ENCODE measurements at regions not wholly inside any gene's neighbourhood (a gene's known extent, or its start where the extent isn't known, plus 50 kb on each side); places are given as distances from the start of the nearest gene placed in this dataset.

DNA sequence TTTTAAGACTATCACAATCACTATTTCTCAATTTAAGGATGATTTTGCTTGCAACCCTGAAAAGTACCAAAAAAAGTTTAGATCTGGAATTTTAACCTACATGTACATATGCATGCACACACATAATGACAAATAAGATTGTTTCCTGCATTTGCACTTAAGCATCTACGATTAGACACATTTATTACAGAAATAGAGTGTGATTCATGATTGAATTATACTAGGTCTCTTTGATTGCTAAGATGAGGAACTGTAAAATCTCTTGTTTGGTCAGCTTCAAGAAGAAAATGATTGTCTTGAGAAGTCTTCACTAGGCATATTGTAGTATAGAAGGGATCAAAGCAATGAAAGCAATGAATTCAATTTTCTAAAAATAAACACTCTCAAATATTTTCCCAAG, 185.9 kb upstream of the AGR3 start:
- H3K27ac Mint-ChIP-seq = no peak overlapping the region
- Histone ChIP-seq H3K4me2 (replicated peaks; ENCODE audit: low read depth, low read length, poor library complexity, severe bottlenecking) (no peak overlapping the region), H3K27ac (ENCODE audit: low read length in 2 of 2) (no peak overlapping the region), H3K27me3 (replicated peaks in 1 of 4; ENCODE audit: control extremely low read depth in 1 of 4, control insufficient read depth in 3 of 4, insufficient read depth in 4 of 4, low read length in 3 of 4) (no peaks in the 10 kb centered on the region), H3K4me3 (ENCODE audit: control extremely low read depth in 1 of 5, extremely low read depth in 1 of 5, insufficient read depth in 1 of 5, low read depth in 2 of 5, low read length in 4 of 5) (no peak overlapping the region), H2AFZ (ENCODE audit: insufficient read depth, low read depth, low read length, poor library complexity, severe bottlenecking) (no peak overlapping the region), H3K36me3 (replicated peaks in 1 of 2; ENCODE audit: control extremely low read depth in 1 of 2, control insufficient read depth in 1 of 2, extremely low read depth in 1 of 2, insufficient read depth in 2 of 2, low read length in 1 of 2) (no peaks in the 10 kb centered on the region), H3K79me2 (ENCODE audit: control insufficient read depth, insufficient read depth, low read length) (no peaks in the 10 kb centered on the region), H3K9ac (ENCODE audit: low read length) (no peak overlapping the region), H3K9me3 (ENCODE audit: control extremely low read depth in 1 of 3, control insufficient read depth in 2 of 3, insufficient read depth in 1 of 3, low read length in 2 of 3) (no peaks in the 10 kb centered on the region), H4K20me1 (ENCODE audit: control insufficient read depth, insufficient read depth, low read length, poor library complexity, severe bottlenecking) (no peaks in the 10 kb centered on the region), H3K4me1 (ENCODE audit: control insufficient read depth in 2 of 2, insufficient read depth in 2 of 2, low read length in 2 of 2) (peaks cover 0 to 4% of the 10 kb centered on the region in 2 donors)
- intact Hi-C loops (cut with micrococcal nuclease) = no loop called here
- no peak overlapping the region for H3K4me3 Mint-ChIP-seq
- DNase-seq (no peak), ATAC-seq (ENCODE audit: low read depth) (no peak)
- H3K27me3 Mint-ChIP-seq = no peaks in the 10 kb centered on the region
- POLR2A ChIA-PET = no interaction called here
- CTCF ChIA-PET = no interaction called here
- WGBS (ENCODE audit: insufficient coverage) = no CpG with 5 or more reads among the region's 1 CpG
- TF ChIP-seq EZH2 (IDR thresholded peaks at IDR 0.05; ENCODE audit: borderline replicate concordance, insufficient read depth, low read depth, low read length, poor library complexity, severe bottlenecking) = no peak
- TF ChIP-seq, protein P1, sequence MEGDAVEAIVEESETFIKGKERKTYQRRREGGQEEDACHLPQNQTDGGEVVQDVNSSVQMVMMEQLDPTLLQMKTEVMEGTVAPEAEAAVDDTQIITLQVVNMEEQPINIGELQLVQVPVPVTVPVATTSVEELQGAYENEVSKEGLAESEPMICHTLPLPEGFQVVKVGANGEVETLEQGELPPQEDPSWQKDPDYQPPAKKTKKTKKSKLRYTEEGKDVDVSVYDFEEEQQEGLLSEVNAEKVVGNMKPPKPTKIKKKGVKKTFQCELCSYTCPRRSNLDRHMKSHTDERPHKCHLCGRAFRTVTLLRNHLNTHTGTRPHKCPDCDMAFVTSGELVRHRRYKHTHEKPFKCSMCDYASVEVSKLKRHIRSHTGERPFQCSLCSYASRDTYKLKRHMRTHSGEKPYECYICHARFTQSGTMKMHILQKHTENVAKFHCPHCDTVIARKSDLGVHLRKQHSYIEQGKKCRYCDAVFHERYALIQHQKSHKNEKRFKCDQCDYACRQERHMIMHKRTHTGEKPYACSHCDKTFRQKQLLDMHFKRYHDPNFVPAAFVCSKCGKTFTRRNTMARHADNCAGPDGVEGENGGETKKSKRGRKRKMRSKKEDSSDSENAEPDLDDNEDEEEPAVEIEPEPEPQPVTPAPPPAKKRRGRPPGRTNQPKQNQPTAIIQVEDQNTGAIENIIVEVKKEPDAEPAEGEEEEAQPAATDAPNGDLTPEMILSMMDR (IDR thresholded peaks at IDR 0.05) = no peak
- no peaks in the 10 kb centered on the region for H3K9me3 Mint-ChIP-seq (ENCODE audit: insufficient read depth)
- peaks cover 10% of the 10 kb centered on the region for H3K4me1 Mint-ChIP-seq

DNA sequence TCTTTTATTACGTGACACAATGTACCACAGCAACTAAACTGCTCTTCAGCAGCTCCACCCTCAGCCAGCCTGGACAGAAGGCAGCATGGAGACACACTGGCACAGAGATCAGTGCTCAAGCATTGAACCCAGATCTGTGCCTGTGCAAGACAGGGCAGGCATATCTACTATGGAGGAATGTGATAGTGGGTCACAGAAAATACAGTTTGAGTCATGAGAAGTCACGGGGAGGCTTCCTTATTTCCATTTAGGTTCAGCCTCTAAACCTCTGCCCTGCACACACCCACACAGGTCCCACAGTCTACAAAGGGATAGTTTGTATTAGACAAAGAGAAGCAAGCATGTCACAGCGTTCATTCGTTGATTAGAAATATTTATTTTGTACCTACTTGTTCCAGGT, 187.4 kb upstream of the AGR3 start:
- TF ChIP-seq EZH2 (IDR thresholded peaks at IDR 0.05; ENCODE audit: borderline replicate concordance, insufficient read depth, low read depth, low read length, poor library complexity, severe bottlenecking) = no peak
- peaks cover 0 to 4% of the 10 kb centered on the region in 2 donors for H3K4me1 ChIP-seq (ENCODE audit: control insufficient read depth in 2 of 2, insufficient read depth in 2 of 2, low read length in 2 of 2)
- no peak overlapping the region for H3K4me3 Mint-ChIP-seq
- H3K4me3 ChIP-seq (ENCODE audit: control extremely low read depth in 1 of 5, extremely low read depth in 1 of 5, insufficient read depth in 1 of 5, low read depth in 2 of 5, low read length in 4 of 5) = no peak overlapping the region
- ChIA-PET CTCF (no interaction called here), POLR2A (no interaction called here)
- H3K9me3 ChIP-seq (ENCODE audit: control extremely low read depth in 1 of 3, control insufficient read depth in 2 of 3, insufficient read depth in 1 of 3, low read length in 2 of 3) = no peaks in the 10 kb centered on the region
- H3K27ac Mint-ChIP-seq = no peak overlapping the region
- H3K27ac ChIP-seq (ENCODE audit: low read length in 2 of 2) = no peak overlapping the region
- intact Hi-C loops (cut with micrococcal nuclease) = no loop called here
- no peaks in the 10 kb centered on the region for H3K27me3 Mint-ChIP-seq
- peaks cover 10% of the 10 kb centered on the region for H3K4me1 Mint-ChIP-seq
- H3K36me3 ChIP-seq (replicated peaks in 1 of 2; ENCODE audit: control extremely low read depth in 1 of 2, control insufficient read depth in 1 of 2, extremely low read depth in 1 of 2, insufficient read depth in 2 of 2, low read length in 1 of 2) = no peaks in the 10 kb centered on the region
- no peak for DNase-seq
- no peaks in the 10 kb centered on the region for H3K79me2 ChIP-seq (ENCODE audit: control insufficient read depth, insufficient read depth, low read length)
- H3K9ac ChIP-seq (ENCODE audit: low read length) = no peak overlapping the region
- no peaks in the 10 kb centered on the region for H3K9me3 Mint-ChIP-seq (ENCODE audit: insufficient read depth)
- no peak overlapping the region for H3K4me2 ChIP-seq (replicated peaks; ENCODE audit: low read depth, low read length, poor library complexity, severe bottlenecking)
- no peak for ATAC-seq (ENCODE audit: low read depth)
- H3K27me3 ChIP-seq (replicated peaks in 1 of 4; ENCODE audit: control extremely low read depth in 1 of 4, control insufficient read depth in 3 of 4, insufficient read depth in 4 of 4, low read length in 3 of 4) = no peaks in the 10 kb centered on the region
- no CpG with 5 or more reads among the region's 4 CpGs for WGBS (ENCODE audit: insufficient coverage)
- no peaks in the 10 kb centered on the region for H4K20me1 ChIP-seq (ENCODE audit: control insufficient read depth, insufficient read depth, low read length, poor library complexity, severe bottlenecking)
- no peak overlapping the region for H2AFZ ChIP-seq (ENCODE audit: insufficient read depth, low read depth, low read length, poor library complexity, severe bottlenecking)

Data from B cell (primary cell).